B cell (primary cell): ENCODE measurements at regions not wholly inside any gene's neighbourhood (a gene's known extent, or its start where the extent isn't known, plus 50 kb on each side); places are given as distances from the start of the nearest gene placed in this dataset.

Experiments used
- ATAC-seq: fragments of 200-7000 bp; cut with Tn5 transposase; one replicate; pipeline ENCODE4 v1.10.0; 2021; ENCODE audit warnings: low read depth, mild to moderate bottlenecking, moderate number of reproducible peaks, moderate library complexity
- CTCF ChIA-PET: fragments of 350-600 bp; sonication (Branson Sonifier 250); formaldehyde crosslinking; loops from one replicate; lab custom pipeline; 2021; ENCODE audit warnings: antibody characterized with exemption, inconsistent platforms; lab: Charles Lee
- POLR2A ChIA-PET: fragments of 350-600 bp; sonication (Branson Sonifier 250); formaldehyde crosslinking; loops from one replicate; lab custom pipeline; 2021; ENCODE audit warnings: antibody characterized with exemption; lab: Charles Lee
- DNase-seq: peaks from one replicate; pipeline ENCODE4 v3.0.0; 2013
- H2AFZ ChIP-seq: 2 replicates; pipeline ENCODE4 v1.6.1; 2012; ENCODE audit warnings: mild to moderate bottlenecking, low read depth, low read length; ENCODE audit not compliant: insufficient read depth, poor library complexity, severe bottlenecking
- H3K27ac ChIP-seq, 2 donors: 1 replicate in 1 of 2; 2 replicates in 1 of 2; pipeline ENCODE4 v1.5.1; 2012 to 2013; ENCODE audit warnings: low read length in 2 of 2, mild to moderate bottlenecking in 2 of 2, moderate library complexity in 1 of 2
- H3K27me3 ChIP-seq, 4 experiments: fragments of 200-600 bp in 1 of 4; sonication (generic) in 1 of 4; replicated peaks in 1 of 4; 1 replicate in 2 of 4; 2 replicates in 2 of 4; pipeline versions ENCODE4 v1.6.1 to v1.7.0; 2013 to 2016; ENCODE audit warnings: low read length in 3 of 4, mild to moderate bottlenecking in 2 of 4, mixed read lengths in 1 of 4, moderate library complexity in 1 of 4; ENCODE audit not compliant: insufficient read depth in 4 of 4, control insufficient read depth in 3 of 4; ENCODE audit errors: control extremely low read depth in 1 of 4
- H3K36me3 ChIP-seq, 2 experiments: replicated peaks in 1 of 2; 1 replicate in 1 of 2; 2 replicates in 1 of 2; pipeline versions ENCODE4 v1.6.1 to v1.7.1; 2013; ENCODE audit warnings: low read length in 1 of 2; ENCODE audit not compliant: insufficient read depth in 2 of 2, control insufficient read depth in 1 of 2; ENCODE audit errors: control extremely low read depth in 1 of 2, extremely low read depth in 1 of 2
- H3K4me1 ChIP-seq, 2 donors: fragments of 200-600 bp in 1 of 2; sonication (generic) in 1 of 2; 1 replicate in 1 of 2; 2 replicates in 1 of 2; pipeline versions ENCODE4 v1.5.1 to v1.6.1; 2013 to 2017; ENCODE audit warnings: low read length in 2 of 2; ENCODE audit not compliant: control insufficient read depth in 2 of 2, insufficient read depth in 2 of 2
- H3K4me2 ChIP-seq: replicated peaks from 2 replicates; pipeline ENCODE3; 2012; ENCODE audit warnings: mild to moderate bottlenecking, low read depth, low read length; ENCODE audit not compliant: poor library complexity, severe bottlenecking
- H3K4me3 ChIP-seq, 5 experiments: fragments of 200-600 bp in 1 of 5; sonication (generic) in 1 of 5; 1 replicate in 3 of 5; 2 replicates in 2 of 5; pipeline versions ENCODE4 v1.5.1 to v1.7.0; 2011 to 2016; ENCODE audit warnings: low read length in 4 of 5, mild to moderate bottlenecking in 4 of 5, low read depth in 2 of 5, control low read depth in 1 of 5, moderate library complexity in 1 of 5; ENCODE audit not compliant: insufficient read depth in 1 of 5; ENCODE audit errors: control extremely low read depth in 1 of 5, extremely low read depth in 1 of 5
- H3K79me2 ChIP-seq: fragments of 200-600 bp; sonication (generic); one replicate; pipeline ENCODE4 v1.6.0; 2016; ENCODE audit warnings: low read length; ENCODE audit not compliant: control insufficient read depth, insufficient read depth
- H3K9ac ChIP-seq: fragments of 200-600 bp; sonication (generic); 2 replicates; pipeline ENCODE4 v1.6.1; 2017; ENCODE audit warnings: mild to moderate bottlenecking, low read length, moderate library complexity
- H3K9me3 ChIP-seq, 3 donors: one replicate each; pipeline versions ENCODE4 v1.6.1 to v1.7.1; 2013; ENCODE audit warnings: low read length in 2 of 3; ENCODE audit not compliant: control insufficient read depth in 2 of 3, insufficient read depth in 1 of 3; ENCODE audit errors: control extremely low read depth in 1 of 3
- H4K20me1 ChIP-seq: 2 replicates; pipeline ENCODE4 v1.6.0; 2012; ENCODE audit warnings: mild to moderate bottlenecking, low read length; ENCODE audit not compliant: insufficient read depth, control insufficient read depth, poor library complexity, severe bottlenecking
- H3K27ac Mint-ChIP-seq: one replicate; pipeline ENCODE4 v1.8.0; 2021; ENCODE audit warnings: mixed read lengths
- H3K27me3 Mint-ChIP-seq: one replicate; pipeline ENCODE4 v1.8.0; 2021; ENCODE audit warnings: mixed read lengths
- H3K4me1 Mint-ChIP-seq: one replicate; pipeline ENCODE4 v1.8.0; 2021; ENCODE audit warnings: mixed read lengths
- H3K4me3 Mint-ChIP-seq: one replicate; pipeline ENCODE4 v1.8.0; 2021; ENCODE audit warnings: mixed read lengths
- H3K9me3 Mint-ChIP-seq: one replicate; pipeline ENCODE4 v1.8.0; 2022; ENCODE audit warnings: mixed read lengths; ENCODE audit not compliant: insufficient read depth
- CTCF ChIP-seq: fragments of 200-600 bp; IDR thresholded peaks from one replicate; pipeline ENCODE4 v1.8.0; 2022; ENCODE audit warnings: antibody characterized with exemption, mild to moderate bottlenecking
- EZH2 ChIP-seq: IDR thresholded peaks from 2 replicates; pipeline ENCODE4 v1.6.1; 2012; ENCODE audit warnings: borderline replicate concordance, low read depth, mild to moderate bottlenecking, moderate library complexity, low read length; ENCODE audit not compliant: insufficient read depth, poor library complexity, severe bottlenecking
- WGBS: methylation state at CpG from one replicate; pipeline ENCODE4 v1.1.5; 2013; ENCODE audit warnings: missing lambda C conversion rate; ENCODE audit not compliant: insufficient coverage; 5-methylcytosine and 5-hydroxymethylcytosine counted together
- intact Hi-C: fragments of 100-400 bp; cut with micrococcal nuclease; formaldehyde crosslinking; loops from one replicate; pipeline ENCODE4 v1.10.0; 2022

DNA sequence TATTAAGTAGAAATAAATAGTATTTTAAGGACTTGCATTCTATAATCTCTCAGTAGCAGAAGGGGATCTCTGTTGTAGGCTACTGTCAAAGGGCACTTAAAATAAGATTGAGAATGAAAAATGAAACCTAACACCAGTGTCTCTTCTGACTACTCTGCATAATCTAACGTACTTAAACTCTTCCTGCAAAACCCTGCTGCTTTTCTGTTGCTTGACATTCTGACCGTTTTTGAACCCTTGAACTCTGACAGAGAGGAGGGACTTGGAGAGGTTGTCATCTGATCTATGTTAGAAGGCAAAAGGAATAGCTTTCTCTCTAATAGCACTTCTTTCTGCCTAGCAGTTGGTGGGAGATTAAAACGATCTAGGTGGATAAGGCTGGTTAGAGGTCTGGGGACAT is 204.6 kb downstream of the ZIC1 start:
- H2AFZ ChIP-seq = no peak overlapping the region
- no peak overlapping the region for H3K4me2 ChIP-seq
- Mint-ChIP-seq H3K27ac (no peak overlapping the region), H3K4me1 (no peaks in the 10 kb centered on the region), H3K9me3 (no peaks in the 10 kb centered on the region), H3K4me3 (no peak overlapping the region), H3K27me3 (no peaks in the 10 kb centered on the region)
- H3K4me1 ChIP-seq = no peaks in the 10 kb centered on the region
- no peaks in the 10 kb centered on the region for H3K27me3 ChIP-seq
- no peak overlapping the region for H3K9ac ChIP-seq
- no peak overlapping the region for H3K27ac ChIP-seq
- TF ChIP-seq EZH2 (no peak), CTCF (no peak)
- ATAC-seq (no peak), DNase-seq (no peak)
- no peaks in the 10 kb centered on the region for H3K79me2 ChIP-seq
- 20% methylated on average over 1 of the region's 3 CpGs for WGBS
- H3K9me3 ChIP-seq = no peaks in the 10 kb centered on the region
- H4K20me1 ChIP-seq = no peaks in the 10 kb centered on the region
- CTCF ChIA-PET = no interaction called here
- POLR2A ChIA-PET = no interaction called here
- intact Hi-C loops = no loop called here
- H3K4me3 ChIP-seq = no peak overlapping the region
- H3K36me3 ChIP-seq = no peaks in the 10 kb centered on the region

GRCh38 chr3:147614210-147614609 is 205.0 kb downstream of the ZIC1 start:
- no peak overlapping the region for H3K9ac ChIP-seq
- intact Hi-C loops = no loop called here
- no peaks in the 10 kb centered on the region for H3K36me3 ChIP-seq
- CTCF ChIA-PET = no interaction called here
- H3K9me3 ChIP-seq = no peaks in the 10 kb centered on the region
- no peak overlapping the region for H3K27ac ChIP-seq
- Mint-ChIP-seq H3K4me1 (no peaks in the 10 kb centered on the region), H3K27ac (no peak overlapping the region), H3K4me3 (no peak overlapping the region), H3K9me3 (no peaks in the 10 kb centered on the region), H3K27me3 (no peaks in the 10 kb centered on the region)
- no peaks in the 10 kb centered on the region for H4K20me1 ChIP-seq
- H3K4me2 ChIP-seq = no peak overlapping the region
- TF ChIP-seq EZH2 (no peak), CTCF (no peak)
- POLR2A ChIA-PET = no interaction called here
- H3K79me2 ChIP-seq = no peaks in the 10 kb centered on the region
- H3K27me3 ChIP-seq = no peaks in the 10 kb centered on the region
- no peak overlapping the region for H3K4me3 ChIP-seq
- 100% methylated on average over 2 of the region's 3 CpGs for WGBS
- ATAC-seq = no peak
- no peak for DNase-seq
- no peaks in the 10 kb centered on the region for H3K4me1 ChIP-seq
- H2AFZ ChIP-seq = no peak overlapping the region
